Motor neuron (in vitro differentiated cells): ENCODE measurements at regions not wholly inside any gene's neighbourhood (a gene's known extent, or its start where the extent isn't known, plus 50 kb on each side); places are given as distances from the start of the nearest gene placed in this dataset.
A peak's percentile ranks its signal among the peaks of the same experiment; 100 is the strongest.
"Not testable (repeated sequence)": the region's sequence is repeated elsewhere in the genome, so short reads cannot be mapped to it uniquely, and the experiment has no call there.

ENCODE experiments used
- ATAC-seq, 8 experiments: fragments of 200-7000 bp; cut with Tn5 transposase; replicated peaks in 6 of 8; 2 replicates each; pipeline ENCODE4 v1.8.0; 2021; ENCODE audit warnings: mild to moderate bottlenecking in 8 of 8, moderate library complexity in 8 of 8
- H3K27ac ChIP-seq, 2 donors: fragments of 250-450 bp; sonication (Bioruptor Pico); 2 replicates each; pipeline ENCODE4 v1.9.0; 2021; ENCODE audit warnings: antibody characterized with exemption in 2 of 2, mild to moderate bottlenecking in 2 of 2, moderate library complexity in 1 of 2
- H3K4me1 ChIP-seq, 2 donors: fragments of 250-450 bp; sonication (Bioruptor Pico); replicated peaks in 1 of 2; 2 replicates each; pipeline ENCODE4 v1.6.1; 2021; ENCODE audit warnings: antibody characterized with exemption in 2 of 2, mild to moderate bottlenecking in 2 of 2, moderate library complexity in 1 of 2
- H3K4me3 ChIP-seq, 5 donors: fragments of 250-450 bp; sonication (Bioruptor Pico); 2 replicates each; pipeline ENCODE4 v1.9.0; 2021; ENCODE audit warnings: antibody characterized with exemption in 5 of 5, mild to moderate bottlenecking in 5 of 5, moderate library complexity in 4 of 5
- WGBS, 10 experiments: fragments of 450-650 bp; shearing (Covaris generic); methylation state at CpG; one replicate each; pipeline ENCODE4 v1.0.0; 2022; 5-methylcytosine and 5-hydroxymethylcytosine counted together
- in situ Hi-C, 9 experiments: fragments of 400-800 bp; cut with MboI; loops; one replicate each; pipeline ENCODE4 v1.15.0; 2021; ENCODE audit warnings: low sequenced_read_pairs in 9 of 9, low pct_unique_long_range_greater_than_20kb in 2 of 9; ENCODE audit not compliant: unreplicated experiment in 9 of 9

DNA sequence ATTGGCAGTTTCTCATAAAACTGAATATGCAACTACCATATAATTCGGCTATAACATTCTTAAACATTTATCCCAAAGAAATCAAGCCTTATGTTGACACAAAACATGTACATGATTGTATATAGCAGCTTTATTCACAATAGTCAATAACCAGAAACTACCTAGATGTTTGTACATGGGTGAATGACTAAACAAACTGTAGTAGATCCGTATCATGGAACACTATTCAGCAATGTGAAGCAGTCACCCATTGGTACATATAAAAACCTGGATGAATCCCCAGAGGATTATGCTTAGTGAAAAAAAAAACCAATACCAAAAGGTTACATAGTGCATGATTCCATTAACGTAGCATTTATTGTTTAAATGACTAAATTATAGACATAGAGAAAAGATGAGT lies 471.7 kb upstream of the KLHL1 start:
- Histone ChIP-seq H3K27ac (no peak overlapping the region), H3K4me3 (no peak overlapping the region), H3K4me1 (peaks cover 0 to 9% of the 10 kb centered on the region in 2 donors)
- in situ Hi-C loops = no loop called here
- ATAC-seq = no peak
- 0 to 100% (median 71%) methylated on average over 1 to 3 of the region's 3 CpGs for WGBS, 10 experiments

DNA sequence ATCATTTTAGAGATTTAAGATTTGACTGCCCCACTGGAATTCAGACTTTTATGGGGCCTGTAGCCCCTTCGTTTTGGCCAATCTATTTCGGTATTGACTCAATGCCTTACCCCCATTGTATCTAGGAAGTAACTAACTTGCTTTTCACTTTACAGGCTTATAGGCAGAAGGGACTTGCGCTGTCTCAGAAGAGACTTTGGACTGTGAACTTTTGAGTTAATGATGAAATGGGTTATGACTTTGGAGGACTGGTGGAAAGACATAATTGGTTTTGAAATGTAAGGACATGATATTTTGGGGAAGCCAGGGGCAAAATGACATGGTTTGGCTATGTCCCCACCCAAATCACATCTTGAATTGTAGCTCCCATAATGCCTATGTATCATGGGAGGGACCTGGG lies 463.0 kb upstream of the KLHL1 start:
- no peak for ATAC-seq
- Histone ChIP-seq H3K4me1 (no peaks in the 10 kb centered on the region), H3K27ac (no peak overlapping the region), H3K4me3 (no peak overlapping the region)
- in situ Hi-C loops = loop anchor here in 5 of 9 experiments (25.0 kb wide), 1 partner anchor 1034 kb away; no protein-coding TSS in a partner anchor
- WGBS, 10 experiments = 0 to 100% (median 89%) methylated on average over 1 to 3 of the region's 3 CpGs; no CpG with 5 or more reads in 1 of the 10 experiments

GRCh38 chr13:70568571-70568970 lies 460.3 kb upstream of the KLHL1 start:
- H3K4me1 ChIP-seq = no peaks in the 10 kb centered on the region
- H3K4me3 ChIP-seq = no peak overlapping the region
- H3K27ac ChIP-seq = no peak overlapping the region
- ATAC-seq = peak in 4 of 8 experiments; percentile 28 to 59 (median 36)
- 0 to 100% (median 83%) methylated on average over 1 of the region's 1 CpG; no CpG with 5 or more reads in 1 of the 10 experiments for WGBS, 10 experiments
- in situ Hi-C loops = loop anchor here in 6 of 9 experiments (10.0 to 25.0 kb wide), 2 partner anchors 1031 to 1034 kb away; no protein-coding TSS in a partner anchor

- ATAC-seq = no peak
- in situ Hi-C loops = no loop called here
Measured at GRCh38 chr13:70544706-70545105, 436.5 kb upstream of the KLHL1 start.

DNA sequence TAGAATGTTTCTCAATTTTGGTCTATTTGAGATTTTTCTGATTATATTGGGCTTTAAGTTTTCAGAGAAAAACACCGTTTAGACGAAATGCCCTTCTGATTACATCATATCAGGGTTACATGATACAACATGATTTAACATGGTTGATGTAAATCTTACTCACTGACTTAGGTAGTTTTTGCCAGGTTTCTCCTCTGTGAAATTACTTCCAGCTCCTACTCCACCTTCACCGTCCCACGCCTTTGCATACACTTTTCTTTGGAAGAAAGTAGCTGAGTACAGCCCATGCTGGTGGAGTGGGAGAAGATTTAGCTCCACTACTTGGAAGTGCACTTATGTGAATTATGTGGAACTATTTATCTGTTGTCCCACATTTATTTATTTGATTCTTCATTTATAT lies 433.2 kb upstream of the KLHL1 start:
- Histone ChIP-seq H3K27ac (no peak overlapping the region), H3K4me1 (no peaks in the 10 kb centered on the region), H3K4me3 (no peak overlapping the region)
- WGBS, 10 experiments = 6 to 100% (median 63%) methylated on average over 2 to 4 of the region's 4 CpGs; no CpG with 5 or more reads in 2 of the 10 experiments
- ATAC-seq = no peak
- in situ Hi-C loops = no loop called here

More at GRCh38 chr13:70544706-70545105, 436.5 kb upstream of the KLHL1 start:
- 17 to 100% (median 100%) methylated on average over 1 to 2 of the region's 2 CpGs; no CpG with 5 or more reads in 3 of the 10 experiments for WGBS, 10 experiments
- no peak overlapping the region for H3K4me3 ChIP-seq
- H3K27ac ChIP-seq = no peak overlapping the region
- no peaks in the 10 kb centered on the region for H3K4me1 ChIP-seq

GRCh38 chr13:70534466-70534865 lies 426.2 kb upstream of the KLHL1 start:
- H3K4me3 ChIP-seq = no peak overlapping the region
- WGBS, 10 experiments = 0 to 94% (median 71%) methylated on average over 1 to 3 of the region's 3 CpGs; no CpG with 5 or more reads in 1 of the 10 experiments
- H3K27ac ChIP-seq = no peak overlapping the region
- H3K4me1 ChIP-seq = no peaks in the 10 kb centered on the region
- ATAC-seq = no peak
- in situ Hi-C loops = no loop called here

DNA sequence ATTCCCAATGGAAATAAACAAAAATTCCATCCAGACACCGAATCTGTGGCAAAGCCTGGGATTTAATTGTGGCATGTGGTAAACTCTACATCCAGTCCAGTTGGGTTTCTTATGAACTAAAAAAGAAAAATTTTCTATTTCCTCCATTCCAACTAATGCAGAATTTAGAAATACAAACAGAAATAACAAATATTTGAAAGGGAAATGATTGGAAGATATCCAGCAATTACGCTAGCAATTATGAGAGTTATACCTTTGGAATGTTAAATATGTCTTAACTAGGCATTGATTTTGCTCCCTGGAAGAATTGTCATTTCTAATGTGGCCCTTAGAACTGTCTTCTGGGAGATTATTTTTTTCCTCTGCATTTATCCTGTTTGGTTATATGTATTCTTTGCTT lies 421.4 kb upstream of the KLHL1 start:
- Histone ChIP-seq H3K4me1 (no peaks in the 10 kb centered on the region), H3K4me3 (no peak overlapping the region), H3K27ac (no peak overlapping the region)
- 17 to 100% (median 88%) methylated on average over 1 to 2 of the region's 2 CpGs; no CpG with 5 or more reads in 2 of the 10 experiments for WGBS, 10 experiments
- in situ Hi-C loops = no loop called here
- ATAC-seq = no peak

DNA sequence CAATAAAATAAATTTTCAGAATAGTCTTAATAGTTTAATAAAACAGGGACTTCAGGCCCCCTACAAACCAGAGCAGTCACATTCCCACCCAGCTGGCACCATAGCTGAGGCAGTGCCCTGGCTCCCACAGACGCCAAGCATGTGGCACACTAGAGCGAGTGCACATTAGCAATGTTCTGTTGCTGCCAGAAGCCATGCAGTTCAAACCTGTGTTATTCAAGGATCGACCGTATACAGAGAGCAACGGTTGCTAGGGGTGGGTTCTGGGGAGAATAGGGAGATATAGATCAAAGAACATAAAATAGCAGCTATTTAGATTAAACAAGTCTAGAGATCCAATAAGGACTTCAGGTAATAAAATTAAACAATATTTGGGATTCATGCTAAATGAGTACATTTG lies 419.3 kb upstream of the KLHL1 start:
- peak in 3 of 8 experiments; percentile 32 to 93 (median 58) for ATAC-seq
- Histone ChIP-seq H3K4me3 (no peak overlapping the region), H3K27ac (no peak overlapping the region), H3K4me1 (no peaks in the 10 kb centered on the region)
- in situ Hi-C loops = no loop called here
- WGBS, 10 experiments = 0 to 90% (median 63%) methylated on average over 2 to 5 of the region's 5 CpGs; no CpG with 5 or more reads in 1 of the 10 experiments

- WGBS, 10 experiments = 0 to 100% (median 83%) methylated on average over 1 to 2 of the region's 2 CpGs; no CpG with 5 or more reads in 1 of the 10 experiments
- ATAC-seq = peak in 1 of 8 experiments; percentile 67
- in situ Hi-C loops = no loop called here
Measured at GRCh38 chr13:70523622-70524021, 415.4 kb upstream of the KLHL1 start.

GRCh38 chr13:70520275-70521036 lies 412.2 kb upstream of the KLHL1 start:
- 0 to 100% (median 82%) methylated on average over 1 to 2 of the region's 2 CpGs; no CpG with 5 or more reads in 1 of the 10 experiments for WGBS, 10 experiments
- in situ Hi-C loops = no loop called here
- H3K27ac ChIP-seq = no peak overlapping the region
- no peaks in the 10 kb centered on the region for H3K4me1 ChIP-seq
- H3K4me3 ChIP-seq = no peak overlapping the region
- ATAC-seq = no peak

More at GRCh38 chr13:70523622-70524021, 415.4 kb upstream of the KLHL1 start:
- Histone ChIP-seq H3K27ac (no peak overlapping the region), H3K4me3 (no peak overlapping the region), H3K4me1 (no peaks in the 10 kb centered on the region)

DNA sequence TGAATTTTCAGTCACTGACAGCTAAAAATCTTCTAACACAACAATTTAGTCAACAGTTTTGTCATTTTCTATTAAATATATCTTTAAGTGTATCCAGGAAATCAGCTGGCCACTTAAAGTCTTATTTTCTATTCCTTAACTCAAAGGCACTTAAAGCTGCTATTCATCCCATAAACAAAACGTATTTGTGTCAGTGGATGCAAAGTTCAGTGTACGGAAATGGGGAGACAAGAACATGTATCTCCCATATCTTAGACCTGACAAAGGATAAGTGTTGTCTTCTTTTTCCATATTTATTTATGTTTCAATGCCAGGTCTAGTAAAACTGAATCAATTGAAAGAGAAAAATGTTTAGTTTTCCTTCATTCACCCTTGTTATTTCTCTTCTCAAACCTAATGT lies 409.8 kb upstream of the KLHL1 start:
- Histone ChIP-seq H3K4me3 (no peak overlapping the region), H3K27ac (no peak overlapping the region), H3K4me1 (no peaks in the 10 kb centered on the region)
- 0 to 97% (median 83%) methylated on average over 1 to 2 of the region's 2 CpGs for WGBS, 10 experiments
- ATAC-seq = no peak
- in situ Hi-C loops = no loop called here

- ATAC-seq = no peak
- Histone ChIP-seq H3K4me3 (no peak overlapping the region), H3K27ac (no peak overlapping the region), H3K4me1 (no peaks in the 10 kb centered on the region)
- WGBS, 10 experiments = 0 to 100% (median 94%) methylated on average over 1 to 2 of the region's 2 CpGs; no CpG with 5 or more reads in 3 of the 10 experiments
- in situ Hi-C loops = no loop called here
Measured at GRCh38 chr13:70516226-70516625, 408.0 kb upstream of the KLHL1 start.

GRCh38 chr13:70511861-70512417 lies 403.7 kb upstream of the KLHL1 start:
- 53 to 100% (median 100%) methylated on average over 2 to 7 of the region's 40 CpGs; no CpG with 5 or more reads in 6 of the 10 experiments for WGBS, 10 experiments
- ATAC-seq, H3K4me1 ChIP-seq, in situ Hi-C loops, H3K27ac ChIP-seq, H3K4me3 ChIP-seq: not testable (repeated sequence)
